ENCODE measurements at regions not wholly inside any gene's neighbourhood (a gene's known extent, or its start where the extent isn't known, plus 50 kb on each side); places are given as distances from the start of the nearest gene placed in this dataset.

- Histone ChIP-seq H3K36me3 (replicated peaks in 1 of 2; ENCODE audit: control insufficient read depth in 2 of 2, insufficient read depth in 2 of 2, low read length in 2 of 2) (no peaks in the 10 kb centered on the region), H2BK5ac (ENCODE audit: low read length) (no peak overlapping the region), H4K8ac (ENCODE audit: low read depth, low read length) (no peak overlapping the region), H3K27me3 (ENCODE audit: control insufficient read depth in 3 of 3, insufficient read depth in 3 of 3, low read depth in 1 of 3, low read length in 3 of 3) (no peaks in the 10 kb centered on the region), H3K18ac (ENCODE audit: low read length) (no peak overlapping the region), H2AK5ac (ENCODE audit: low read depth, low read length) (no peak overlapping the region), H3K4ac (ENCODE audit: low read length) (no peak overlapping the region), H2BK15ac (ENCODE audit: low read length) (no peak overlapping the region), H3K4me3 (ENCODE audit: low read length in 2 of 2) (no peak overlapping the region), H3K23ac (ENCODE audit: low read depth, low read length, poor library complexity) (no peak overlapping the region), H3K9ac (ENCODE audit: low read depth, low read length, poor library complexity) (no peak overlapping the region), H3K4me2 (ENCODE audit: insufficient read depth, low read length, poor library complexity, severe bottlenecking) (no peak overlapping the region), H2BK120ac (ENCODE audit: low read depth, low read length) (no peak overlapping the region), H3K14ac (ENCODE audit: low read length) (no peak overlapping the region), H4K91ac (ENCODE audit: low read depth, low read length, poor library complexity) (no peak overlapping the region), H3K27ac (replicated peaks; ENCODE audit: low read length) (no peak overlapping the region), H3K9me3 (replicated peaks in 1 of 2; ENCODE audit: control insufficient read depth in 2 of 2, insufficient read depth in 1 of 2, low read depth in 1 of 2, low read length in 2 of 2) (no peaks in the 10 kb centered on the region), H3K4me1 (ENCODE audit: control insufficient read depth in 2 of 2, insufficient read depth in 1 of 2, low read depth in 1 of 2, low read length in 2 of 2) (peaks cover 0 to 3% of the 10 kb centered on the region in 2 donors), H2AFZ (ENCODE audit: low read length) (no peak overlapping the region), H3K79me1 (ENCODE audit: low read depth, low read length) (no peaks in the 10 kb centered on the region), H2BK12ac (ENCODE audit: low read length) (no peak overlapping the region)
- no CpG with 5 or more reads among the region's 1 CpG for WGBS, 2 donors (ENCODE audit: extremely low coverage in 2 of 2, insufficient read length in 2 of 2, insufficient replicate concordance in 1 of 2)
- no peak for DNase-seq (ENCODE audit: low spot score)
These were observed 69.8 kb upstream of the DTNA start for GRCh38 chr18:34640276-34640675.

DNA sequence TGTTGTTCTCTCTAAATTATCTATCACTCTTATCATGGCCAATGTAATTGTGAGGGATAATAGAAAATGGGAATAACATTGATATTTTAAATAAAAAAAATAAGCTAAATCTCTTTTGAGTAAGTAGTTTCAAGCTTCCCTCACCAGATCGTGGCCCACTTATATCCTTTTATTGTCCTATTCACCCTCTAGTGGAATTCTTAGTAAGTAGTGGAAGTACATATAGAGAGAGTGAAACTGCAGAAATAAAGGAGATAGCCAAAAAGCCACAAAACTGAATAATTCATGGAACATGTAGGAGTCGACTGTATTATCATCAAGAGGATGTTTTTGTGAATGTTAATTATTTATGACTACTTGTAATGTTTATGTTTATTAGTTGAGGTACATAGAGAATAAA is 66.1 kb upstream of the DTNA start:
- Histone ChIP-seq H3K14ac (ENCODE audit: low read length) (no peak overlapping the region), H3K79me1 (ENCODE audit: low read depth, low read length) (no peaks in the 10 kb centered on the region), H4K91ac (ENCODE audit: low read depth, low read length, poor library complexity) (no peak overlapping the region), H3K4me3 (ENCODE audit: low read length in 2 of 2) (no peak overlapping the region), H3K23ac (ENCODE audit: low read depth, low read length, poor library complexity) (no peak overlapping the region), H3K4ac (ENCODE audit: low read length) (no peak overlapping the region), H3K9me3 (replicated peaks in 1 of 2; ENCODE audit: control insufficient read depth in 2 of 2, insufficient read depth in 1 of 2, low read depth in 1 of 2, low read length in 2 of 2) (no peaks in the 10 kb centered on the region), H2AK5ac (ENCODE audit: low read depth, low read length) (no peak overlapping the region), H3K27ac (replicated peaks; ENCODE audit: low read length) (no peak overlapping the region), H3K9ac (ENCODE audit: low read depth, low read length, poor library complexity) (no peak overlapping the region), H3K27me3 (ENCODE audit: control insufficient read depth in 3 of 3, insufficient read depth in 3 of 3, low read depth in 1 of 3, low read length in 3 of 3) (no peaks in the 10 kb centered on the region), H3K36me3 (replicated peaks in 1 of 2; ENCODE audit: control insufficient read depth in 2 of 2, insufficient read depth in 2 of 2, low read length in 2 of 2) (no peaks in the 10 kb centered on the region), H3K4me1 (ENCODE audit: control insufficient read depth in 2 of 2, insufficient read depth in 1 of 2, low read depth in 1 of 2, low read length in 2 of 2) (peaks cover 0 to 3% of the 10 kb centered on the region in 2 donors), H3K18ac (ENCODE audit: low read length) (no peak overlapping the region), H3K4me2 (ENCODE audit: insufficient read depth, low read length, poor library complexity, severe bottlenecking) (no peak overlapping the region), H2BK12ac (ENCODE audit: low read length) (no peak overlapping the region), H2BK5ac (ENCODE audit: low read length) (no peak overlapping the region), H4K8ac (ENCODE audit: low read depth, low read length) (no peak overlapping the region), H2AFZ (ENCODE audit: low read length) (no peak overlapping the region), H2BK120ac (ENCODE audit: low read depth, low read length) (no peak overlapping the region), H2BK15ac (ENCODE audit: low read length) (no peak overlapping the region)
- DNase-seq (ENCODE audit: low spot score) = no peak
- no CpG with 5 or more reads among the region's 2 CpGs for WGBS, 2 donors (ENCODE audit: extremely low coverage in 2 of 2, insufficient read length in 2 of 2, insufficient replicate concordance in 1 of 2)

DNA sequence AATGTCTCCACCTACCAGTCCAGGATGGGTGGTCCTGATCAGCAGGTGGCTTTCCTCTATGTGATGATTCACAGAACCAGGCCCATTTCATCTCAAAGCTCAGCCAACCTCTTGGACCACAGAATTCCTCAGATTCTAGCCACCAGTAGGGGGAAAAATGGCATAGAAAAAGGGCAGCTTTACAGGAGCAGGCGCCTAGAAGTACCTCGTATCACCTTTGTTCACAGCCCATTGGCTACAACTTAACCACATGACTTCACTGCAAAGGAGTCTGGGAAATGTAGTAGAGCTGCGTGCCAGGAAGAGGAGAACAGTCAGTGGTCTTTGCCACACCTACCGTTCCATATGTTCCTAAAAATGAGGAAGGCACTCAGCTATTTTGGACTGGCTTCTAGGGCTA is 62.8 kb upstream of the DTNA start:
- H3K4me3 ChIP-seq (ENCODE audit: low read length in 2 of 2) = no peak overlapping the region
- no peak overlapping the region for H4K8ac ChIP-seq (ENCODE audit: low read depth, low read length)
- WGBS, 2 donors (ENCODE audit: extremely low coverage in 2 of 2, insufficient read length in 2 of 2, insufficient replicate concordance in 1 of 2) = no CpG with 5 or more reads among the region's 4 CpGs
- H3K27me3 ChIP-seq (ENCODE audit: control insufficient read depth in 3 of 3, insufficient read depth in 3 of 3, low read depth in 1 of 3, low read length in 3 of 3) = no peaks in the 10 kb centered on the region
- H3K4ac ChIP-seq (ENCODE audit: low read length) = no peak overlapping the region
- H3K36me3 ChIP-seq (replicated peaks in 1 of 2; ENCODE audit: control insufficient read depth in 2 of 2, insufficient read depth in 2 of 2, low read length in 2 of 2) = no peaks in the 10 kb centered on the region
- H3K4me1 ChIP-seq (ENCODE audit: control insufficient read depth in 2 of 2, insufficient read depth in 1 of 2, low read depth in 1 of 2, low read length in 2 of 2) = peaks cover 0 to 5% of the 10 kb centered on the region in 2 donors
- no peak overlapping the region for H3K23ac ChIP-seq (ENCODE audit: low read depth, low read length, poor library complexity)
- no peaks in the 10 kb centered on the region for H3K9me3 ChIP-seq (replicated peaks in 1 of 2; ENCODE audit: control insufficient read depth in 2 of 2, insufficient read depth in 1 of 2, low read depth in 1 of 2, low read length in 2 of 2)
- no peaks in the 10 kb centered on the region for H3K79me1 ChIP-seq (ENCODE audit: low read depth, low read length)
- H3K4me2 ChIP-seq (ENCODE audit: insufficient read depth, low read length, poor library complexity, severe bottlenecking) = no peak overlapping the region
- H3K9ac ChIP-seq (ENCODE audit: low read depth, low read length, poor library complexity) = no peak overlapping the region
- H2BK5ac ChIP-seq (ENCODE audit: low read length) = no peak overlapping the region
- no peak overlapping the region for H2AFZ ChIP-seq (ENCODE audit: low read length)
- no peak overlapping the region for H2BK15ac ChIP-seq (ENCODE audit: low read length)
- H2BK120ac ChIP-seq (ENCODE audit: low read depth, low read length) = no peak overlapping the region
- H3K18ac ChIP-seq (ENCODE audit: low read length) = no peak overlapping the region
- no peak overlapping the region for H4K91ac ChIP-seq (ENCODE audit: low read depth, low read length, poor library complexity)
- no peak overlapping the region for H2BK12ac ChIP-seq (ENCODE audit: low read length)
- no peak overlapping the region for H2AK5ac ChIP-seq (ENCODE audit: low read depth, low read length)
- no peak for DNase-seq (ENCODE audit: low spot score)
- no peak overlapping the region for H3K14ac ChIP-seq (ENCODE audit: low read length)
- H3K27ac ChIP-seq (replicated peaks; ENCODE audit: low read length) = no peak overlapping the region

DNA sequence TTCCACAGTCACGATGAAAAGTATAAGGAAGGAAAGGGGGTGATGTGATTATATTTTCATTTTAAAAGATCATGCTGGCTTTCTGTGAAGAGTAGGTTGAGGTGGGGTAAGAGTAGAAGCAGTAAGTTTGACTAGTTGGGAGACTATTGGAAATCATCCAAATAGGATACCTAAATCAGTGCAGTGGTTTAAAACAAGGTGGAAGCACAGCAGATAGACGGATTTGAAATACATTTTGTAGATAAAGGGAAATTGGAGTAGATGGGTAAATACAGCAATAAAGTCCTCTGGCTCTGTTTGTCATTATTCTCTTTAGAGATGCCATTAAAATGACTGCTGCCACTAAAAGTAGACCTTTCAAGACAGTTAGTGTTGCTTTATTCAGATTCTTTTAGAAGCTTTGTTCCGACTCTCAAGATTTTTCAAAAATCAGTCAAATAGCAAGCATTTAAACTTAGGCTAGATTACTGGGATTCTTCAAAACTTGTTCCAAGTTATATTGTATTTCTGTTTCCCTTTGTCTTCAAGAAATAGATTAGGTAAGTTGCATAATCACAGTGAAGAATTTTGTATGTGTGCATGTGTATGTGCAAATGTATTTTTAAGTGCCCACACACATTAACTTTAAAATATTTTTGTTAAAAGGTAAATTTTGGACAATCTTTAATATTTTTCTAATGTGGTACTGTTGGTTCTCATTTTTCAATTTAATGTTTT is 61.7 kb upstream of the DTNA start:
- no peaks in the 10 kb centered on the region for H3K36me3 ChIP-seq (replicated peaks in 1 of 2; ENCODE audit: control insufficient read depth in 2 of 2, insufficient read depth in 2 of 2, low read length in 2 of 2)

More for the DNA sequence above, 61.7 kb upstream of the DTNA start:
- WGBS, 2 donors (ENCODE audit: extremely low coverage in 2 of 2, insufficient read length in 2 of 2, insufficient replicate concordance in 1 of 2) = no CpG with 5 or more reads among the region's 3 CpGs
- Histone ChIP-seq H4K91ac (ENCODE audit: low read depth, low read length, poor library complexity) (no peak overlapping the region), H2AK5ac (ENCODE audit: low read depth, low read length) (no peak overlapping the region), H2AFZ (ENCODE audit: low read length) (no peak overlapping the region), H3K9ac (ENCODE audit: low read depth, low read length, poor library complexity) (no peak overlapping the region), H3K9me3 (replicated peaks in 1 of 2; ENCODE audit: control insufficient read depth in 2 of 2, insufficient read depth in 1 of 2, low read depth in 1 of 2, low read length in 2 of 2) (no peaks in the 10 kb centered on the region), H3K4me2 (ENCODE audit: insufficient read depth, low read length, poor library complexity, severe bottlenecking) (no peak overlapping the region), H4K8ac (ENCODE audit: low read depth, low read length) (no peak overlapping the region), H3K4me3 (ENCODE audit: low read length in 2 of 2) (no peak overlapping the region), H2BK5ac (ENCODE audit: low read length) (no peak overlapping the region), H3K79me1 (ENCODE audit: low read depth, low read length) (no peaks in the 10 kb centered on the region), H3K23ac (ENCODE audit: low read depth, low read length, poor library complexity) (no peak overlapping the region), H2BK15ac (ENCODE audit: low read length) (no peak overlapping the region), H3K18ac (ENCODE audit: low read length) (no peak overlapping the region), H3K4ac (ENCODE audit: low read length) (no peak overlapping the region), H3K27ac (replicated peaks; ENCODE audit: low read length) (no peak overlapping the region), H3K14ac (ENCODE audit: low read length) (no peak overlapping the region), H2BK12ac (ENCODE audit: low read length) (no peak overlapping the region), H3K4me1 (ENCODE audit: control insufficient read depth in 2 of 2, insufficient read depth in 1 of 2, low read depth in 1 of 2, low read length in 2 of 2) (peaks cover 0 to 5% of the 10 kb centered on the region in 2 donors), H3K27me3 (ENCODE audit: control insufficient read depth in 3 of 3, insufficient read depth in 3 of 3, low read depth in 1 of 3, low read length in 3 of 3) (no peaks in the 10 kb centered on the region), H2BK120ac (ENCODE audit: low read depth, low read length) (no peak overlapping the region)
- no peak for DNase-seq (ENCODE audit: low spot score)

Data from neuronal stem cell (in vitro differentiated cells).